Activated T-helper 9 cell treated with anti-CD3 and anti-CD28 coated beads, Interleukin-2, amount 50 U/mL, for 16 hours (primary cell): ENCODE measurements at regions not wholly inside any gene's neighbourhood (a gene's known extent, or its start where the extent isn't known, plus 50 kb on each side); places are given as distances from the start of the nearest gene placed in this dataset.
A peak's percentile ranks its signal among the peaks of the same experiment; 100 is the strongest.

ENCODE experiments used
- DNase-seq: peaks from one replicate; pipeline ENCODE4 v3.0.0-alpha.2; 2020; ENCODE audit warnings: low read depth

GRCh38 chr10:118835682-118836326 is 81.0 kb upstream of the CACUL1 start:
- DNase-seq: no peak

GRCh38 chr10:118838364-118838763 is 83.6 kb upstream of the CACUL1 start:
- DNase-seq: no peak

- DNase-seq: no peak
Observed at GRCh38 chr10:118839348-118839747, 84.6 kb upstream of the CACUL1 start.

GRCh38 chr10:118840071-118840775 is 85.5 kb upstream of the CACUL1 start:
- DNase-seq: peak; percentile 20

- no peak for DNase-seq
Observed at GRCh38 chr10:118840776-118841468, 86.2 kb upstream of the CACUL1 start.

GRCh38 chr10:118841881-118842605 is 87.3 kb upstream of the CACUL1 start:
- DNase-seq: no peak

GRCh38 chr10:118842843-118843624 is 88.3 kb upstream of the CACUL1 start:
- DNase-seq: no peak

GRCh38 chr10:118843647-118844265 is 89.0 kb upstream of the CACUL1 start:
- no peak for DNase-seq

GRCh38 chr10:118844731-118845521 is 90.2 kb upstream of the CACUL1 start:
- no peak for DNase-seq

GRCh38 chr10:118845776-118846175 is 91.0 kb upstream of the CACUL1 start:
- DNase-seq: no peak

- DNase-seq: peak; percentile 42
Observed at GRCh38 chr10:118850418-118851061, 95.8 kb upstream of the CACUL1 start.

- no peak for DNase-seq
Observed at GRCh38 chr10:118851062-118852035, 96.6 kb upstream of the CACUL1 start.

- DNase-seq: no peak
Observed at GRCh38 chr10:118853916-118854315, 99.1 kb upstream of the CACUL1 start.

- DNase-seq: no peak
Observed at GRCh38 chr10:118856106-118856505, 101.3 kb upstream of the CACUL1 start.

- no peak for DNase-seq
Observed at GRCh38 chr10:118865998-118866693, 111.4 kb upstream of the CACUL1 start.

- DNase-seq: no peak
Observed at GRCh38 chr10:118867768-118868167, 113.0 kb upstream of the CACUL1 start.

- DNase-seq: no peak
Observed at GRCh38 chr10:118868589-118868988, 113.8 kb upstream of the CACUL1 start.
